ENCODE measurements at regions not wholly inside any gene's neighbourhood (a gene's known extent, or its start where the extent isn't known, plus 50 kb on each side); places are given as distances from the start of the nearest gene placed in this dataset.
A peak's percentile ranks its signal among the peaks of the same experiment; 100 is the strongest.
"Not testable (repeated sequence)": the region's sequence is repeated elsewhere in the genome, so short reads cannot be mapped to it uniquely, and the experiment has no call there.

GRCh38 chrX:19225909-19226308 is 103.6 kb upstream of the ADGRG2 start:
- peak; percentile 44 for DNase-seq (ENCODE audit: insufficient read length, low spot score, missing footprints)
- H3K4me3 ChIP-seq (ENCODE audit: insufficient read depth, low read length) = no peak overlapping the region
- H3K36me3 ChIP-seq (ENCODE audit: insufficient read depth, low read length) = no peaks in the 10 kb centered on the region
- no peaks in the 10 kb centered on the region for H3K79me2 ChIP-seq (ENCODE audit: insufficient read depth, low read length)
- no peaks in the 10 kb centered on the region for H3K9me3 ChIP-seq (ENCODE audit: low read depth, low read length)
- no peak overlapping the region for H2AFZ ChIP-seq (ENCODE audit: low read length)
- no peaks in the 10 kb centered on the region for H4K20me1 ChIP-seq (ENCODE audit: insufficient read depth, low read length)
- no peaks in the 10 kb centered on the region for H3K4me1 ChIP-seq (ENCODE audit: insufficient read depth, low read length)
- no peak overlapping the region for H3K27ac ChIP-seq (ENCODE audit: low read depth, low read length)
- no peak for TF ChIP-seq CTCF (IDR thresholded peaks at IDR 0.05; ENCODE audit: extremely low read depth, low read depth, low read length)
- no peaks in the 10 kb centered on the region for H3K27me3 ChIP-seq (ENCODE audit: insufficient read depth, low read length)
- H3K4me2 ChIP-seq (ENCODE audit: insufficient read depth, low read length) = no peak overlapping the region

GRCh38 chrX:19229896-19230295 is 107.6 kb upstream of the ADGRG2 start:
- not testable (repeated sequence) for H3K9me3 ChIP-seq (ENCODE audit: low read depth, low read length); H3K36me3 ChIP-seq (ENCODE audit: insufficient read depth, low read length); H3K4me3 ChIP-seq (ENCODE audit: insufficient read depth, low read length); H3K27ac ChIP-seq (ENCODE audit: low read depth, low read length); DNase-seq (ENCODE audit: insufficient read length, low spot score, missing footprints); H3K4me2 ChIP-seq (ENCODE audit: insufficient read depth, low read length); H2AFZ ChIP-seq (ENCODE audit: low read length); H4K20me1 ChIP-seq (ENCODE audit: insufficient read depth, low read length); H3K27me3 ChIP-seq (ENCODE audit: insufficient read depth, low read length); H3K4me1 ChIP-seq (ENCODE audit: insufficient read depth, low read length); H3K79me2 ChIP-seq (ENCODE audit: insufficient read depth, low read length)

- no peaks in the 10 kb centered on the region for H3K9me3 ChIP-seq (ENCODE audit: low read depth, low read length)
- no peak overlapping the region for H3K27ac ChIP-seq (ENCODE audit: low read depth, low read length)
- no peak overlapping the region for H3K4me3 ChIP-seq (ENCODE audit: insufficient read depth, low read length)
- H2AFZ ChIP-seq (ENCODE audit: low read length) = no peak overlapping the region
- H3K79me2 ChIP-seq (ENCODE audit: insufficient read depth, low read length) = no peaks in the 10 kb centered on the region
- H4K20me1 ChIP-seq (ENCODE audit: insufficient read depth, low read length) = no peaks in the 10 kb centered on the region
- no peak for DNase-seq (ENCODE audit: insufficient read length, low spot score, missing footprints)
- H3K4me1 ChIP-seq (ENCODE audit: insufficient read depth, low read length) = no peaks in the 10 kb centered on the region
- no peaks in the 10 kb centered on the region for H3K27me3 ChIP-seq (ENCODE audit: insufficient read depth, low read length)
- H3K4me2 ChIP-seq (ENCODE audit: insufficient read depth, low read length) = no peak overlapping the region
- H3K36me3 ChIP-seq (ENCODE audit: insufficient read depth, low read length) = no peaks in the 10 kb centered on the region
- TF ChIP-seq CTCF (IDR thresholded peaks at IDR 0.05; ENCODE audit: extremely low read depth, low read depth, low read length) = no peak
Measured at GRCh38 chrX:19237901-19238300, 105.8 kb upstream of the PDHA1 start.

- Histone ChIP-seq H3K27ac (ENCODE audit: low read depth, low read length) (no peak overlapping the region), H4K20me1 (ENCODE audit: insufficient read depth, low read length) (no peaks in the 10 kb centered on the region), H3K9me3 (ENCODE audit: low read depth, low read length) (no peaks in the 10 kb centered on the region), H3K79me2 (ENCODE audit: insufficient read depth, low read length) (no peaks in the 10 kb centered on the region), H3K36me3 (ENCODE audit: insufficient read depth, low read length) (no peaks in the 10 kb centered on the region), H3K4me3 (ENCODE audit: insufficient read depth, low read length) (no peak overlapping the region), H3K4me2 (ENCODE audit: insufficient read depth, low read length) (no peak overlapping the region), H3K4me1 (ENCODE audit: insufficient read depth, low read length) (no peaks in the 10 kb centered on the region), H2AFZ (ENCODE audit: low read length) (no peak overlapping the region), H3K27me3 (ENCODE audit: insufficient read depth, low read length) (no peaks in the 10 kb centered on the region)
- TF ChIP-seq CTCF (IDR thresholded peaks at IDR 0.05; ENCODE audit: extremely low read depth, low read depth, low read length) = no peak
- DNase-seq (ENCODE audit: insufficient read length, low spot score, missing footprints) = no peak
Measured at GRCh38 chrX:19243431-19243830, 100.3 kb upstream of the PDHA1 start.

GRCh38 chrX:19244921-19245320 is 98.8 kb upstream of the PDHA1 start:
- H3K4me2 ChIP-seq (ENCODE audit: insufficient read depth, low read length); H3K4me1 ChIP-seq (ENCODE audit: insufficient read depth, low read length); H2AFZ ChIP-seq (ENCODE audit: low read length); H3K27ac ChIP-seq (ENCODE audit: low read depth, low read length); H3K9me3 ChIP-seq (ENCODE audit: low read depth, low read length); H3K36me3 ChIP-seq (ENCODE audit: insufficient read depth, low read length); H4K20me1 ChIP-seq (ENCODE audit: insufficient read depth, low read length); H3K79me2 ChIP-seq (ENCODE audit: insufficient read depth, low read length); H3K4me3 ChIP-seq (ENCODE audit: insufficient read depth, low read length); DNase-seq (ENCODE audit: insufficient read length, low spot score, missing footprints); H3K27me3 ChIP-seq (ENCODE audit: insufficient read depth, low read length): not testable (repeated sequence)

Data from osteoblast (primary cell).